ENCODE measurements at regions not wholly inside any gene's neighbourhood (a gene's known extent, or its start where the extent isn't known, plus 50 kb on each side); places are given as distances from the start of the nearest gene placed in this dataset.

DNA sequence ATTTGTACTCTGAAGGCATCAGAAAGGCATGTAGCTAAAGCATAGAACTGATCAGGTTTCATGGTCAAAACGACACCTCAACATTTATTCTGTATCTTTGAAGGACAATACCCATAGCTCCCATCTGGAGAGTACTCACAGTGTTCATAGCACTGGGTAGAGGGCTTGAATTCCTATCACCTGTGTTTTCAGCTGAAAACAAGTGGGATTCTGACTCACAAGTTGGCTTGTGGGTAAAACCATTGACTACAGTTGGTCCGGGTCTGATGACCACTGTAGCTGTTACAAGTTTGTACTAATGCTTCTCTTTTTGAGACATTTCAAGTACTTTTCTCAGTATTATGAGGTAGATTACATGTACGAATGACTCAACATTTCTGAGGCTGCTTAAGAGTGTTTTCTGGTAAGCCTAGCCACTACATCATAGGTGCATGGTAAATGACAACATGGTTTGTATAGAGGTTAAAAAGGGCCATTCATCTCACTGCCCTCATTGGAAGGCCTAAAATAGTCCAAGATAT lies 68.6 kb upstream of the PELI1 start:
- ChIA-PET POLR2A (ENCODE audit: partially characterized antibody) (interaction anchor here (0.9 to 1.0 kb wide), 2 partner anchors 10 to 20 kb away, joined by 3 read pairs; no protein-coding TSS in a partner anchor), CTCF (ENCODE audit: partially characterized antibody) (interaction anchor here (0.5 to 1.6 kb wide), 3 partner anchors 139 to 227 kb away, joined by 3 to 6 read pairs (median 3); no protein-coding TSS in a partner anchor)
- H4K91ac ChIP-seq (replicated peaks; ENCODE audit: insufficient read length, low read length), result no peak overlapping the region
- TF ChIP-seq SIN3A (conservative IDR thresholded peaks at IDR 0.05 in 1 of 2, IDR thresholded peaks at IDR 0.05 in 1 of 2; ENCODE audit: low read depth in 1 of 2, low read length in 2 of 2), result no peak
- TF ChIP-seq JUN (IDR thresholded peaks at IDR 0.05; ENCODE audit: low read depth, low read length), result no peak
- TF ChIP-seq SUZ12 (IDR thresholded peaks at IDR 0.05; ENCODE audit: low read length), result no peak
- TF ChIP-seq NRF1 (IDR thresholded peaks at IDR 0.05; ENCODE audit: low read depth, low read length), result no peak
- no peak for TF ChIP-seq YY1 (IDR thresholded peaks at IDR 0.05; ENCODE audit: low read depth, low read length)
- TF ChIP-seq JUND (IDR thresholded peaks at IDR 0.05; ENCODE audit: low read length), result no peak
- TF ChIP-seq POLR2A (IDR thresholded peaks at IDR 0.05; ENCODE audit: control extremely low read depth in 1 of 2, low read depth in 2 of 2, low read length in 2 of 2), result no peak
- no peak for TF ChIP-seq CHD2 (IDR thresholded peaks at IDR 0.05; ENCODE audit: low read length)
- TF ChIP-seq TEAD4 (IDR thresholded peaks at IDR 0.05; ENCODE audit: low read depth, low read length), result no peak
- no peak for TF ChIP-seq TAF1 (IDR thresholded peaks at IDR 0.05; ENCODE audit: low read depth, low read length)
- no peak for TF ChIP-seq PHF8 (conservative IDR thresholded peaks at IDR 0.05; ENCODE audit: low read depth, low read length)
- TF ChIP-seq, protein P1, sequence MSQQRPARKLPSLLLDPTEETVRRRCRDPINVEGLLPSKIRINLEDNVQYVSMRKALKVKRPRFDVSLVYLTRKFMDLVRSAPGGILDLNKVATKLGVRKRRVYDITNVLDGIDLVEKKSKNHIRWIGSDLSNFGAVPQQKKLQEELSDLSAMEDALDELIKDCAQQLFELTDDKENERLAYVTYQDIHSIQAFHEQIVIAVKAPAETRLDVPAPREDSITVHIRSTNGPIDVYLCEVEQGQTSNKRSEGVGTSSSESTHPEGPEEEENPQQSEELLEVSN (IDR thresholded peaks at IDR 0.05), result no peak
- no peak for TF ChIP-seq SP4 (IDR thresholded peaks at IDR 0.05; ENCODE audit: low read length)
- no peak for TF ChIP-seq BACH1 (IDR thresholded peaks at IDR 0.05; ENCODE audit: low read length)
- no peak overlapping the region for H4K5ac ChIP-seq (ENCODE audit: insufficient read length, low read depth, low read length)
- peak overlapping the region; percentile 75 for H2BK120ac ChIP-seq (replicated peaks; ENCODE audit: low read depth, low read length)
- H3K36me3 ChIP-seq (ENCODE audit: control insufficient read depth in 2 of 4, insufficient read depth in 4 of 4, low read length in 3 of 4), result no peaks in the 10 kb centered on the region
- no peak overlapping the region for H3K4me3 ChIP-seq (ENCODE audit: extremely low read depth in 1 of 4, insufficient read depth in 2 of 4, low read depth in 3 of 4, low read length in 4 of 4)
- no peak overlapping the region for H3K9ac ChIP-seq (replicated peaks in 1 of 4; ENCODE audit: extremely low read depth in 1 of 4, low read depth in 3 of 4, low read length in 3 of 4)
- WGBS, 2 experiments (ENCODE audit: extremely low coverage in 1 of 2, insufficient coverage in 1 of 2, insufficient read length in 1 of 2, insufficient replicate concordance in 2 of 2, low coverage in 1 of 2, low lambda C conversion rate in 2 of 2, missing lambda C conversion rate in 1 of 2), result 64% methylated on average over 3 of the region's 3 CpGs; no CpG with 5 or more reads in 1 of the 2 experiments
- FAIRE-seq, result no peak
- H3K56ac ChIP-seq (replicated peaks; ENCODE audit: insufficient read length, low read depth, low read length), result no peak overlapping the region
- peak overlapping the region; percentile 64; the same call in 1 of the 2 replicates for H2BK12ac ChIP-seq (ENCODE audit: low read depth, low read length)
- peak overlapping the region; percentile 63; the same call in 1 of the 2 replicates for H2BK5ac ChIP-seq (ENCODE audit: low read depth, low read length)
- no peaks in the 10 kb centered on the region for H3K27me3 ChIP-seq (replicated peaks in 1 of 4; ENCODE audit: control insufficient read depth in 3 of 4, extremely low read depth in 1 of 4, insufficient read depth in 3 of 4, low read length in 3 of 4)
- H2BK20ac ChIP-seq (ENCODE audit: low read length), result no peak overlapping the region
- no peak overlapping the region for H2AK5ac ChIP-seq (ENCODE audit: low read depth, low read length)
- no peaks in the 10 kb centered on the region for H3K79me2 ChIP-seq (ENCODE audit: control insufficient read depth in 1 of 2, insufficient read depth in 2 of 2, low read length in 2 of 2)
- no peak overlapping the region for H2BK15ac ChIP-seq (ENCODE audit: low read length)
- no peak overlapping the region; the same call in 1 of the 2 replicates for H3K18ac ChIP-seq (ENCODE audit: extremely low read depth, low read length)
- H3K4me2 ChIP-seq (ENCODE audit: insufficient read depth in 1 of 2, low read depth in 2 of 2, low read length in 2 of 2), result peak overlapping the region in 1 of 2 experiments; percentile 45; a peak in 1 of 4 replicates
- no peak overlapping the region for H4K8ac ChIP-seq (ENCODE audit: extremely low read depth, insufficient read depth, low read length)
- no peak for DNase-seq (ENCODE audit: low read depth in 1 of 2, low spot score in 2 of 2)
- no peak overlapping the region for H2AFZ ChIP-seq (ENCODE audit: low read length)
- H3K27ac ChIP-seq (ENCODE audit: low read depth, low read length), result no peak overlapping the region
- H3K79me1 ChIP-seq (ENCODE audit: low read depth, low read length), result no peaks in the 10 kb centered on the region
- no peaks in the 10 kb centered on the region for H3K9me3 ChIP-seq (ENCODE audit: insufficient read depth in 2 of 2, low read depth in 1 of 2, low read length in 1 of 2)
- H3K14ac ChIP-seq (ENCODE audit: insufficient read length), result no peak overlapping the region
- H3K23ac ChIP-seq (ENCODE audit: insufficient read length), result no peak overlapping the region
- peaks cover 2 to 9% (median 6%) of the 10 kb centered on the region in 4 experiments; a peak in 3 of 7 replicates for H3K4me1 ChIP-seq (replicated peaks in 1 of 4; ENCODE audit: control insufficient read depth in 3 of 4, insufficient read depth in 4 of 4, low read length in 3 of 4)
- H4K20me1 ChIP-seq (replicated peaks in 1 of 2; ENCODE audit: control insufficient read depth in 1 of 2, insufficient read depth in 2 of 2, low read length in 2 of 2), result no peaks in the 10 kb centered on the region
- no peaks in the 10 kb centered on the region; the same call in 1 of the 2 replicates for H3K23me2 ChIP-seq (ENCODE audit: low read depth, low read length)
- H3K4ac ChIP-seq (replicated peaks; ENCODE audit: insufficient read length, low read depth, low read length), result no peak overlapping the region

Data from H1 (cell line).